NCI-H82 treated with DMSO at 0.1 percent for 48 hours (cell line): ENCODE measurements at regions not wholly inside any gene's neighbourhood (a gene's known extent, or its start where the extent isn't known, plus 50 kb on each side); places are given as distances from the start of the nearest gene placed in this dataset.

Source experiments
- DNase-seq: peaks from one replicate; lab custom pipeline; 2025; ENCODE audit not compliant: unreplicated experiment; lab: John Stamatoyannopoulos, UW

DNA sequence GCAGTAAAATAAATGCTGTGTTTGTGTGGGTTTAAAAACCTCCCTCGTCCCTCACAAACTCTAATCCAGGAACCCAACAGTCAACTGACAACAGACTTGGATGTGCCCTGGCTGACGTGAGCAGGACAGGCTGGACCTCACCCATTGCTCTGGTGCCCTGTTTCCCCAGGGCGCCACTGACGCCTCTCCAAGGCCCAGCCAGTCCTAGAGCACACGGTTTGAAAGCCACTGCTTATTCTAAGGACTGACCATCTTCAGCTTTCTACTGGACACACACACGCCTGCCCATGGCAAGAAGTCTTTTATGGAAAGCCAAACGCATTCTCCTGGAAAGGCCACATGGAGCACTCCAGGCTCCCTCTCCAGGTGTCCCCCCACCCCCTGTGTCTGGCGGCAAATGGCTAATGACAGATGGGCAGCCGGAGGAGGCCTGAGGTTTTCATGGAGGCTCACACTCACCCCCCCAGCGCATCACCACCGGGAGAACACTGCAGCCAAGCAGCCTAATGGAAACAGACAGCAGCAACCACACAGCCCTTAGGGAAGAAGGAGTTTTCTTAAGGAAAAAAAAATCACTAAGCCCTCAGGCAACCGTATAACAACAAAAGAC lies 319.2 kb downstream of the SOX9 start:
- no peak for DNase-seq

DNA sequence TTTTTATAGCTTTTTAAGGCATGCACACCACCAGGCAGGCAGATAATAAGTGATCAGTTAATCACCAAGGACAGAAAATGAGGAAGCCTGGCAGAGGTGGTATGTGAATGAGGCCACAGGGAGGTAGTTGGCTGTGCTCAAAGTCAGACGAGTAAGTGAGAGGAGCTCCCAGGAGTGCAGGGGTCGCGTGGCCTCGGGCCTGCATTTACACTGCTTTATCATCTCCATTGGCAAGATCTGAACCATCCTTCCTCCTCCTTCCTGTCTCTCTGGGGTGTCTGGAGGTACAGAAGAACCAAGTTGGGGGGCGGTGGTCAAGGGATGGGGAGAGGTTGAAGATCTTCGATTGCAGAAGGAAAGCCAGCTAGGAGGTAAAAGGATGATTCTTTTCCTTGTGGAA lies 320.1 kb downstream of the SOX9 start:
- no peak for DNase-seq

DNA sequence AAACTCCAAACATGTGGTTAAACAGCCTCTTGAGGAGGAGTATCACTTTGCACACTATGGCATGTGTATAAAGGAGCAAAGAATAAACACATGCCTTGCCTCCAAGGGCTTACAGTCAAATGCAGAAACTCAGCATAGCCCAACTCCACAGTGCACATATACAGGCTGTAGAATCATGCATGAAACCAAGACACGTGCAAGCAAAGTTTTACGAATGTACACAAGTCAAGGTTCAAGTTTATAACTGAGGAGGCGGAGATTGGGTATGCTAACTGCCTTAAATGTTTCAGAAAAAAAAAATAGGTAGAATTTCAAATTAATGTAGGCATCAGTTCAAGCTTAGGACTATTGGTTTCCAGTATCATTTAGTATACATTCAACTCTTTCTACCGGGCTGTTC lies 321.1 kb downstream of the SOX9 start:
- no peak for DNase-seq

DNA sequence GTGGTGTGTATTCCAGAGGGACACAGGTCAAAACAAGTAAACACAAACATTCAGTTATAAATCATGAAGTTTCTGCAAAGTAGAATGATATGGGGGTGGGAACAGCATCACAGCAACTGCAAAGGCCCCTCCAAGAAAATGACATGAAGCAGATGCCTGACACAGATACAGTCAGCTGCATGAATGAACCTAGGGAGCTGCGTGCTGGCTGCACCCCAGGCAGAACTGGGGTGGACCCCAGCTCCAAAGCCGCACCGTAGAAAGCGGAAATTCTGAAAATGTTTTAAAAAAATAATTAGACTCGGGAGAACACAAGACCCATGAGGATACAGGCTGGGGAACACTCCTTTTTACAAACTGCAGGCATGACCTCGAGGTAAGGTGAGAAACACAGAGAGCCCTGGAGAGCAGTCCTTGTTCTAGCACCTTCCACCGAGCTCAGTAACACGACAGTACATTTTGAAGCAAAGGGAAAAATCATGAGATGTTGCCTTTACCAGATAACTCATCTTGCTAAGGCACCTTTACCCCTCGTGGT lies 323.8 kb downstream of the SOX9 start:
- DNase-seq, result no peak

DNA sequence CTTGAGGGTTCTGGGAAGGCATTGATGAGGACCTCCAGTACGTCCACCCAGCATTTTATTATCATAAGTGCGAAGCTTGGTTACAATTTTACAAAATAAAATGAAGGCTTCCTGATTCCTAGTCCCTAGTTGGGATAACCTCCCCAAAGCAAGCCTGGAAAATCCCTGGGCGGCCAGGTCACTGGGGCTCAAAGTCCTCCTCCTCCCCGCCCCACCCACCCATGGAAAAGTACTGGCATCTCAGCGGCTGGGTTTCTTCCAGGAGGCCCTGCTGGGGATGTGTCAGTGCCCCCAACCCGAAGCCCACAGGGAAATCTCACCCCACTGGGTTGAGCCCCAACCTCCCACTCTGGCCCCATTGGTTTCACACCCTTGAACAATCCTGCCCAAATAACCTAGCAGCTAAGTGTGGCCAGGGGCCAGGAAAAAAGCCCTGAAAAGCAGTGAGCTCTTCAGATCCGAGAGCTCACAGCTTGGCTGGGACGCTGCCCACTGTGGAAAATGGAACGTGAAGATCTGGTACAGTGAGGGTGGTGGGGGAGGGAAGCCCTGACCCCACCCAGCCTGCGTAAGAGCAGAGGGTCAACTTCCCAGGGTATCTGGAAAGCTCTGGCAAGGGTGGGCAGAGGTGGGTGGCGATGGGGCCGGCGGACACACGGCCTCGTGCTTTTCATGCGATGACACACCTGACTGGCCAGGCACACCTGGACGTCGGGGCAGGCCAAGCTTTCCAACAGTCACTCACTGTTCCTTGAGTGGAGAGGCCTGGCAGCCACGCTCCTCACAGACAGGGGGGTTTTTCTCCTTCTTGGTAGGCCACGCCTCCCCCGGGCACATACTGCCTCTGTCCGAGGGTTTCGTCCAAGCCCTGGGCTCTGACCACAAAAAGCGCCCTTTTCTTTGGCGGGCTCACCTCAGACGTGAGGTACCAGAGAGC lies 324.5 kb downstream of the SOX9 start:
- DNase-seq, result no peak

DNA sequence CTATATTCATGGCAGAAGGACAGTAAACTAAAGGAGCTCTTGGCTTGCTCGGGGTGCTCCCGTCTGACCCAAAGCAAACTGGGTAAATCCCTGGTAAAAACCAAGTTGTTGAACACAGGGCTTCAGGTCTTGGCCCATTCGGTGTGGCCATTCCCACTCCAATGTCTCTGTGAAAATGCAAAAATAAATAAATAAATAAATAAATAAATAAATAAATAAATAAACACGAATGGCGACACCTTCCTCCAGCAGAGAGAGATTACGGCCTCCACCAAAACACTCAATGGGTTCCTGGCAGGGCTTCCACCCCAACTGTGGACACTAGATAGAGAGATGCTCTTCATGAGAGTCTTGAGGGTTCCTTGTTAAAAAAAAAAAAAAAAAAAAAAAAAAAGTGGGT lies 325.3 kb downstream of the SOX9 start:
- DNase-seq, result no peak

DNA sequence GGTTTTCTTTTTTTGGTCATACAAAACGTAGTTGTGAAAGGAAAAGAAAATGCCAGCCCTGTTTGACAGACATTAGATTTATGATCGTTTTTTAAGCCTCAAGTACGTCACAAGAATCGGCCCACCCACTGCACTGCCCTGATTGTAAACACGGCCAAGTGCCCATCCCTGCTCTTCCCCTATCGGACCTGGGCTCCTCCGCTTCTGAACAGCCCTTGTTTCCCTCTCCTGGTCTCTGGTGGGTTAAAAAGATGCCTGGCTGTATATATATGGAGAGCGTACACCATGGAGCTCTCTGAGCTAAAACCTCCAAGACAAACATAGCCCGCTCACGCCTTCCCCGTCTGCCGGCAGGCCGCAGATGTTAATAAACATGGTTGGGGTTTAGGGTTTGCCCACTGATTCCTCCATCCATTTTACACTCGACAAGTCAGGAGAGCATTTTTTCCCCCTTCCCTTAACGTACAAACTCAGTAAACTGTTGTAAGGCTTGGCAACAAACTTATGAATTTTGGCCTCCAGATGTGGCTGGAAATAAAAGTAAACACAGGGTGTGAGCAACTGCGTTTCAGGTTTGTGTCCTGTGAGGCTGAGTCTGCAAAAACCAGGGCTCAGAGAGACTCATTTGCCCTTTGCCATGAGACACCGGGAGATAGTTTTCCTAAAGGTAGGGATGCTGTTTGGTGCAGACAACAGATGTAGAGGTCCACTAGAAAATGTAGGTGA lies 325.9 kb downstream of the SOX9 start:
- DNase-seq, result no peak

DNA sequence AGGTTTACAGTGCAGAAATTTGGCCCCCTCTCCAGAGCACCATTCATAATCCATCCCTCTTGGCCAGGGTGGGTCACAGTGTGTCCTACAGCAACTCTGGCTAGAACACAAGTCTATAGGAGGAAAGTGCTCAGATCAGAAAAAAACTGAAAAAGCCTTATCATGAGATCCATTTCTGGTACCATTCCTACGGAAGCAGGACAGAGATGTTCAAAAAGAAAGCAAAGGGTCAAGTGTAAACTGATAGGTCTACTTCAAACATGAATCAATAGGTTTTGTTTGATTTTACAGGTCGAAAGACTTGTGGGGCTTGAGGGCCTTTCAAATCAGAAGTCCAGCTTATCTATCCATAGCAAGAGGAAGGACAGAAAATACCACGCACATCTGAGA lies 326.4 kb downstream of the SOX9 start:
- DNase-seq, result no peak

DNA sequence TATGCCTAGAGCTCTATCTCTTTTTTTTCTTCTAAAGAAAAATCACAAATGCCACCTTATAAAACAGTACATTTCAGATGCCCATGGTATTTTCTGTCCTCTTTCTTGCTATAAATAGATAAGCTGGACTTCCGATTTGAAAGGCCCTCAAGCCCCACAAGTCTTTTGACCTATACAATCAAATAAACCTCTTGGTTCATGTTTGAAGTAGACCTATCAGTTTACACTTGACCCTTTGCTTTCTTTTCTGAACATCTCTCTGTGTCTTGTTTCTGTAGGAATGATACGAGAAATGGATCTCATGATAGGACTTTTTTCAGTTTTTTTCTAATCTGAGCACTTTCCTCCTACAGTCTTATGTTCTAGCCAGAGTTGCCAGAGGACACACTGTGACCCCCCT lies 327.2 kb downstream of the SOX9 start:
- DNase-seq, result no peak

DNA sequence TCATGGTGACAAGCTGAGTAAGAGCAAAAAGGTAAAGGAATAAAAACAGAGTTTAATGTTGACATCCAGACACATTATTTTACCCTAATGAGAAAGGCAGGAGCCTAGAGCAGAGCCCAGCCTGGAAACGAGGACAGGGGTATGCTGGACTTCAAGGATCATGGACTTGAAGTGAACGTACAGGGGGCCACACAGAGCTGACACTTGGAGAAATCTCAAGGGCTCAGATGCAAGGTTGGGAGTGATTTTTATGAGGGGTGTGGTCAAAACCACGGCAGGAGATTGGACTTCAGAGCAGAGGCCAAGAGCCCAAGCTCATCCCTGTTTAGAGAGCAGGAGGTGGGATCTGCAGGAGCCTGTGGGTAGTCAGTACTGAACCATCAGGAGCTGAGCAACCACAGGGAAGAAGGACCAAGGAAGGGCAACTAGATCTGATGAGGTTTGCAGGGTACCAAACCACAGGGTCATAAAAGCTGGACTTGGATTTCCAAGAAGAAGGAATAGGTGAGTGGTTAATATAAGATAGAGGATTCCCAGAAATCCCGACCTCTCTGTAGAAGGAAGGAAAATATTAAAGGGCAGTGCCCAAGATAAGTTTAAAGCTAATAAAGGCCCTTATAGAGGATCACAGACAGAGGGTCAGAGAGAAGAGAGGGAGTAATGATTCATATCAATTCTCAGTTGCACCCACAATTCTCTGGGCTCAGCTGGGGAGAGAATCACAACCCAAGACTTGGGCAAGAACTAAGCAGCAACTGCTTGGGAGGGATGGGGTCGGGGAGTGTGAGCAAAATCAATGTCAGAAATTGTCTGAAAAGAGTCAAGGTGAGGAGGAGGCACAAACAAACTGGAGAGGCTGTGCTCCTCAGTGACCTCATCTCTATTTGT lies 331.7 kb downstream of the SOX9 start:
- no peak for DNase-seq

DNA sequence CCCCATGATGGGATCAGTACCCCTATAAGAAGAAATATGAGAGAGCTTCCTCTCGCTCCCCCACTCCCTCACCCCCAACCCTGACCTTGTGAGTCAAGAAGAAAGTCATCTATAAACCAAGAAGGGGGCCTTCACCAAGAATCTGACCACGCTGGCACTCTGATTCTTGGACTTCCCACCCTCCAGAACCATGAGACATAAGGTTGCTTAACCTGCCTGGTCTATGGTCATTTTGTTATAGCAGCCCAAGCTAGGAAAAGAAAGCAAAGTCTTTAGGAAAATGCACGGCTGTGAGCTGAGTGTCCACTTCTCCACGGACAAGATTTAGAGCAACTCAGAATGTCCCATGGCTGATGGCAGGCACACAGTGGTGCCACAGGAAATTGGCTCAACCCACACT lies 333.5 kb downstream of the SOX9 start:
- DNase-seq, result no peak

DNA sequence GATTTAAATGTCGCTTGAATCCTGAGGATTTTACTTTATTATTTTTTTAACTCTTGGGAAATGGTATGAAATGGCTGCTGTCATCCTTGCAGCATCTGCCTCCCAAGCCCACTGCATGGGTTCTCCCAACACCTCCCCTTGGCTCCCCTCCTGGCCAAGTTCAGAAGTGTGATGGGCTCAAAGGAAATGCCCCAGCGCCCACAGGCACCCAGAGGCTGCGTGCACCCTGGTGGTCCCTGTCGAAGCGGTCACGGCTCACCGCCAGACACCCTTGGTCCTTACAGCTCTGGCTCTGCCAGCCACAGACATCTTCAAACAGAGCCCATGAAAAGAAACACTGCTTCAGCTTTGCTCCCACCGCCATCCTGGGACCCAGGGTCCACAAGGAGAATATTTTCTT lies 334.7 kb downstream of the SOX9 start:
- DNase-seq, result no peak

DNA sequence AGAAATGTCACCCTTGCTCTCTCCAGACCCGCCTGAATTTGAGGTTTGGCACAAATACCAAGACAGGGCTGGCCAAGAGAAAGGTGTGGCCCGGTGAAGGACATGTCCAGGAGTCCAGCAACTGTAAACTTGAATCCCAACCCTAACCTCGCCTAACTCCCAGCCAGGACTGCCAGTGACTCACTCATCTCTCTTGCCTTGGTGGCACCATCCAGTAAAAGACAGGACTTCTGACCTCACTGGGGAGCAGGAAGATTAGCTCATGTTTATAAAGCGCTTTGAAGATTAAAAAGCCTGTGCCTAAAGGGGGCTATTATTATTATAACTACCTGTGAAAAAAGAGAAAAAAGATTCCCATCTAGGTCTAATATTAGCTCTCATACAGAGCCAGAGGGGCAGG lies 335.3 kb downstream of the SOX9 start:
- DNase-seq, result no peak

DNA sequence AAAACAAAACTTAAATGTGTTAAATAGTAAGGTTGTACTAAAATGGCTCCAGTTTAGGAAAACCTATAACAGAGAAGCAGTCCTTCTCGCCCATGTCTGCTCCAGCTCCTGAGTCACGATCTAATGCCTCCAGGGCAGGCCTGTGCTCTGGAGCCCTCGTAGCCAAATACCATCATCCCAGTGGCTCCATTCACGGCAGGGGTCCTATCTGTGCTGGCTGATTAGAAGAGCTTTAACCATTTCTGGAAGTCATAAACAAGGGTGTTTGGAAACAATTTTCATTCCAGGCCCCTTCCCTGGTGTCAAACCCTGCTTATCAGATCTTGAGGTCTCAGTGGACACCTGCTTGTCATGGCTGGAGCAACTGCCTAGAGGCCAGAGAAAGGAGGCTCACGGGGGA lies 336.9 kb downstream of the SOX9 start:
- DNase-seq, result no peak

DNA sequence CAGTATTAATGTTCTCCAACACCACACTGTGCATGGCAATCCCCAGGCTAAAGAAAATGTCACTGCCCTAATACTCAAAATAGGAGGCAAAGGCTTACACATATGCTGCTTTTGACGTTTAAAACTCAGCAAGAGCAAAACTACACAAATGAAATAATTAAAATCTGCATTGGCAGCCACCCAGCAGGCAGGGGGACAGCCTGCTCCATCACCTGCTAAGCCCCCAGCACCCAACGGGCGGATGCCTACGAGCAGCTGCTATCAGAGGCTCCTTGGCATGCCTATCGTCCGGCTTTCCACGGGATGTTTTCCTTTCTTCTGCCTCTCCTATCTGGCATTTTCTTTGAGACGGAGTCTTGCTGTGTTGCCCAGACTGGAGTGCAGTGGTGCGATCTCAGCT lies 337.5 kb downstream of the SOX9 start:
- no peak for DNase-seq

DNA sequence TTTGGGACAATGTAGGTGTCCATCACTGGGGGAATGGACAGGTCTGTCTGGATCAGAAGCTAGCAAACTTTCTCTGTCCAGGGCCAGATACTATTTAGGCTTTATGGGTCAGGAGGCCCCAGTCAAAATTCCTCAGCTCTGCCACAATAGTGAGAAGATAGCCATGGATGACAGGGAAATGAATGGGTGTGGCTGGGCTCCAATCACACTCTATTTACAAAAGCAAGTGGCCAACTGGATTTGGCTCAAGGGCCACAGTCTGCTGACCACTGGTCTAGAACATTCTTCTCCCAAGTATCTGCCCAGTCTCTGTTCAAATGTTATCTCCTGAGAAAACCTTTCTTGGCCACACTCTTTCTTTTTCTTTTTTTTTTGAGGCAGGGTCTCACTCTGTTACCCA lies 339.9 kb downstream of the SOX9 start:
- no peak for DNase-seq

DNA sequence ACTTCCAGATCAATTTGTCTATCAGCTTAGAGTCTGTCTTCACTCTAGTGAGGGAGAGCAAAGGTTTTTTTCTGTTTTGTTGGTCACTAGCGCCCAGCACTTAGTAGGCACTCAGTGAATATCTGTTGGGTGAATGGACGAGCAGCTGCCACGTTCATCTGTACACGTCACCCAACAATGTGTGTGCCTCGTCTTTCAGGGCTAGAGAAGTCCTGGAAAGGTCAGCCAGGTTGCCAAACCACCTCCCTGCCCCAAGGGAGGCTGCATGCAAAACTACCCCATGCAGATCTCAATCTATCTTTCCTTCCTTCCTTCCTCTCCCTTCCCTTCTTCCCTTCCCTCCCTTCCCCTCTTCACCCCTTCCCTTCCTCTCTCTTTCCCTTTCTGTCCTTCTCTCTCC lies 340.9 kb downstream of the SOX9 start:
- DNase-seq, result no peak

DNA sequence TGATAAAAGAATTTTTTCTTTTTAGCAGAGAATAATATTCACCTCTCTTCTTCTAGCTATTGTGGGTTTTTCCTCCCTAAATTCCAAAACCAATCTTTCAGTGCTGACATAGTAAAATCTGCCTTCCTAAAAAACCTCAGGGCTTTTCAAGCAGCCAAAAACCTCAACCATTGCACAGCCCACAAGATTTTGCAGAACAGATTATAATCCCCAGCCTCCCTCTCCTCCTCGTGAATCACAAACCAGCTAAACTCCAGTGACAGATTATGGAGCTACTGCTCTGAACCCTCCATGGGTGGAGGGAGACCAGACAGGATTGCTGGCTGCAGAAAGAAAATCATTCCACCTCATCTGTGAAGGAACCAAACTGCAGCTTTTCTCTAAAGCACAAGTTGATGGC lies 341.6 kb downstream of the SOX9 start:
- no peak for DNase-seq

DNA sequence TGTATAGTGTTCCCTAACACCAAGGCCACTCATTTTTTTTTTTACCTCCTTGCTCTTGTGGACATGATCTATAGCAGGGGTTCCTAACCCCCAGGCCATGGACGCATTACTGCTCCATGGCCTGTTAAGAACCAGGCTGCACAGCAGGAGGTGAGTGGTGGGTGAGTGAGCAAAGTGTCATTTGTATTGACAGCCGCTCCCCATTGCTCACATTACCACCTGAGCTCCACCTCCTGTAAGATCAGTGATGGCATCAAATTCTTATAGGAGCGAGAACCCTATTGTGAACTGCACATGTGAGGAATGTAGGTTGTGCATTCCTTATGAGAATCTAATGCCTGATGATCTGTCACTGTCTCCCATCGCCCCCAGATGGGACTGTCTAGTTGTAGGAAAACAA lies 342.0 kb downstream of the SOX9 start:
- no peak for DNase-seq

DNA sequence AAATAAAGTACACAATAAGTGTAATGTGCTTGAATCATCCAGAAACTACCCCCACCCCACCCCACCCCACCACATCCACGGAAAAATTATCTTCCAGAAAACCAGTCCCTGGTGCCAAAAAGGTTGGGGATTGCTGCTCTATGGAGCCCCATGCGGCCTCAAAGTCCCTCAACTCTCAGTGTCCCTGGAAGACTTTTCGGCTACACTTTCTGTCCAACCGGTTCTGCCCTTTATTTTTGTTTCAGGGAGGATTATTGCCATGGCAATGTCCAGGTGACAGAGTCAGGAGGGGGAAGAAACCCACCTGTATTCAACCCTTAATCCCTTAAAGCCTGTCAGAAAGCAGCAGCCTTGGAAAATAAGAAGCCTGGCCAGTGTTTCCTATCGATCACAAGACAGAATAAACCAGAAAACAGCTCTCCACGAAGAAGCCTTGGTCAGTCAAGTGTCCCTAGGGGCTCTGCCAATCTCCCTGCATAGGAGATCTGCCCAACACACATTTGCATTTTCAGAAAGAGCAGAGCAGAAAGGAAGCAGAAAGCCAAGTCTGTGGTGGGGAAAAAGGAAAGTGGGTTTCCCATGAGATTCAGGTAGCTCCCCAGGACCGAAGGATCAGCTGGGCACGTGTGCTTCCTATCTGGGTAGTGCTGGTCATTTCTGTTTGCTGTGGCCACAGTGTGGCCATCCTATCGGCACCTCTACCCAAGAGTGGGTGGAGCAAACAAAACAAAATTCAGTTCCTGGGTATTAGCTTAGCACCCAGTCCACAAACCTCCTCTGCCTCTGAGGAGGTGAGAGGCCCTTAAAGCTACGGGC lies 342.7 kb downstream of the SOX9 start:
- DNase-seq, result no peak
